PFSK-1 (cell line): ENCODE measurements at regions not wholly inside any gene's neighbourhood (a gene's known extent, or its start where the extent isn't known, plus 50 kb on each side); places are given as distances from the start of the nearest gene placed in this dataset.

Experiments used
- FOXP2 ChIP-seq: optimal IDR thresholded peaks from 2 replicates; pipeline ENCODE3; 2011; ENCODE audit warnings: borderline replicate concordance, control low read depth, inconsistent platforms; ENCODE audit not compliant: insufficient read depth; ENCODE audit errors: extremely low read length, extremely low read depth
- POLR2AphosphoS5 ChIP-seq: IDR thresholded peaks from 2 replicates; pipeline ENCODE4 v1.6.1; 2012; ENCODE audit warnings: low read depth, mild to moderate bottlenecking, control low read depth, low read length, moderate library complexity
- REST ChIP-seq, 2 experiments: IDR thresholded peaks; 2 replicates each; pipeline versions ENCODE4 v1.6.1 to v1.8.0; 2011 to 2012; ENCODE audit warnings: low read depth in 2 of 2, low read length in 2 of 2, control low read depth in 1 of 2, inconsistent platforms in 1 of 2, mild to moderate bottlenecking in 1 of 2, moderate library complexity in 1 of 2; ENCODE audit not compliant: insufficient read depth in 1 of 2
- SIN3A ChIP-seq: IDR thresholded peaks from 2 replicates; pipeline ENCODE4 v1.6.1; 2012; ENCODE audit warnings: mild to moderate bottlenecking, low read length, moderate library complexity, borderline replicate concordance; ENCODE audit not compliant: insufficient read depth
- TAF1 ChIP-seq: IDR thresholded peaks from 2 replicates; pipeline ENCODE4 v1.6.1; 2012; ENCODE audit warnings: low read length, control low read depth, borderline replicate concordance; ENCODE audit not compliant: insufficient read depth

- TF ChIP-seq TAF1, result no peak
- TF ChIP-seq POLR2AphosphoS5, result no peak
- TF ChIP-seq FOXP2, result no peak
- no peak for TF ChIP-seq REST (IDR thresholded peaks at IDR 0.05; ENCODE audit: insufficient read depth in 1 of 2, low read depth in 2 of 2, low read length in 2 of 2)
- TF ChIP-seq SIN3A, result no peak
Measured at GRCh38 chr12:14057895-14058294, 76.5 kb upstream of the GRIN2B start.
